ENCODE measurements at regions not wholly inside any gene's neighbourhood (a gene's known extent, or its start where the extent isn't known, plus 50 kb on each side); places are given as distances from the start of the nearest gene placed in this dataset.
"Not testable (repeated sequence)": the region's sequence is repeated elsewhere in the genome, so short reads cannot be mapped to it uniquely, and the experiment has no call there.

- TF ChIP-seq, protein P1, sequence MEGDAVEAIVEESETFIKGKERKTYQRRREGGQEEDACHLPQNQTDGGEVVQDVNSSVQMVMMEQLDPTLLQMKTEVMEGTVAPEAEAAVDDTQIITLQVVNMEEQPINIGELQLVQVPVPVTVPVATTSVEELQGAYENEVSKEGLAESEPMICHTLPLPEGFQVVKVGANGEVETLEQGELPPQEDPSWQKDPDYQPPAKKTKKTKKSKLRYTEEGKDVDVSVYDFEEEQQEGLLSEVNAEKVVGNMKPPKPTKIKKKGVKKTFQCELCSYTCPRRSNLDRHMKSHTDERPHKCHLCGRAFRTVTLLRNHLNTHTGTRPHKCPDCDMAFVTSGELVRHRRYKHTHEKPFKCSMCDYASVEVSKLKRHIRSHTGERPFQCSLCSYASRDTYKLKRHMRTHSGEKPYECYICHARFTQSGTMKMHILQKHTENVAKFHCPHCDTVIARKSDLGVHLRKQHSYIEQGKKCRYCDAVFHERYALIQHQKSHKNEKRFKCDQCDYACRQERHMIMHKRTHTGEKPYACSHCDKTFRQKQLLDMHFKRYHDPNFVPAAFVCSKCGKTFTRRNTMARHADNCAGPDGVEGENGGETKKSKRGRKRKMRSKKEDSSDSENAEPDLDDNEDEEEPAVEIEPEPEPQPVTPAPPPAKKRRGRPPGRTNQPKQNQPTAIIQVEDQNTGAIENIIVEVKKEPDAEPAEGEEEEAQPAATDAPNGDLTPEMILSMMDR (IDR thresholded peaks at IDR 0.05): no peak
- no peak for TF ChIP-seq POLR2A (IDR thresholded peaks at IDR 0.05)
- no peaks in the 10 kb centered on the region for H3K9me3 ChIP-seq
- no peak overlapping the region for H3K27ac ChIP-seq
- 63 to 65% methylated on average over 5 of the region's 5 CpGs for WGBS, 2 donors
- intact Hi-C loops (cut with DNase I; ENCODE audit: low total_unique reads): no loop called here
- H3K4me3 ChIP-seq: no peak overlapping the region
- H3K36me3 ChIP-seq (ENCODE audit: low read depth, missing control alignments): no peaks in the 10 kb centered on the region
- H3K27me3 ChIP-seq: no peaks in the 10 kb centered on the region
- no peaks in the 10 kb centered on the region for H3K4me1 ChIP-seq
- no peak for DNase-seq
These were observed 212.5 kb upstream of the IRS2 start for GRCh38 chr13:109998684-109999533.

DNA sequence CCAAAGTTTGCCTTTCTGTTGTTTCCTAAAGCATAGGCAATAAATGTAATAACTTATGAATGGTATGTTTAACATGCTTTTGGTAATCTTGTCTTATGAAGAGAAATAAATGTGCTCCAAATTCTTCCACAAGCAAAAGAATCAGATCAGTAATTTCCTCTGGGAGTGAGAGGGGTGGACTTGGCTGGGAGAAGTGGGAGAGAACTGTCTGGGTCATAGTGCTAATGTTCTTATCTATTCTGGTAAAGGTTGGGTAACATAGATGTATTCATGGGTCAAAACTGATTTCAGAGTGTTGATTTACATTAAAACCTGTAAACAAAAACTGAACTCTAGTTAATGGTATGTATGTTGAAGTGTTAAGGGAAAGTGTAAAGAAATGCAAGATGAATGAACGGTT, 211.7 kb upstream of the IRS2 start:
- H3K36me3 ChIP-seq (ENCODE audit: low read depth, missing control alignments): no peaks in the 10 kb centered on the region
- H3K4me1 ChIP-seq: no peaks in the 10 kb centered on the region
- WGBS, 2 donors: 88 to 89% methylated on average over 1 of the region's 1 CpG
- H3K27me3 ChIP-seq: no peaks in the 10 kb centered on the region
- no peak overlapping the region for H3K4me3 ChIP-seq
- no peaks in the 10 kb centered on the region for H3K9me3 ChIP-seq
- H3K27ac ChIP-seq: no peak overlapping the region
- intact Hi-C loops (cut with DNase I; ENCODE audit: low total_unique reads): no loop called here
- TF ChIP-seq, protein P1 (IDR thresholded peaks at IDR 0.05): no peak
- no peak for TF ChIP-seq POLR2A (IDR thresholded peaks at IDR 0.05)
- no peak for DNase-seq

GRCh38 chr13:109997056-109997595, 210.7 kb upstream of the IRS2 start:
- H3K27me3 ChIP-seq; intact Hi-C loops (cut with DNase I; ENCODE audit: low total_unique reads); H3K9me3 ChIP-seq; H3K36me3 ChIP-seq (ENCODE audit: low read depth, missing control alignments); H3K4me1 ChIP-seq; DNase-seq; H3K4me3 ChIP-seq; H3K27ac ChIP-seq: not testable (repeated sequence)
- WGBS, 2 donors: 91 to 95% methylated on average over 5 of the region's 5 CpGs

GRCh38 chr13:109996404-109996960, 210.1 kb upstream of the IRS2 start:
- Histone ChIP-seq H3K27ac (no peak overlapping the region), H3K4me3 (no peak overlapping the region), H3K4me1 (no peaks in the 10 kb centered on the region), H3K27me3 (no peaks in the 10 kb centered on the region), H3K9me3 (no peaks in the 10 kb centered on the region), H3K36me3 (ENCODE audit: low read depth, missing control alignments) (no peaks in the 10 kb centered on the region)
- TF ChIP-seq, protein P1 (IDR thresholded peaks at IDR 0.05): no peak
- TF ChIP-seq POLR2A (IDR thresholded peaks at IDR 0.05): no peak
- DNase-seq: no peak
- intact Hi-C loops (cut with DNase I; ENCODE audit: low total_unique reads): no loop called here
- WGBS, 2 donors: 77 to 84% methylated on average over 10 of the region's 10 CpGs

DNA sequence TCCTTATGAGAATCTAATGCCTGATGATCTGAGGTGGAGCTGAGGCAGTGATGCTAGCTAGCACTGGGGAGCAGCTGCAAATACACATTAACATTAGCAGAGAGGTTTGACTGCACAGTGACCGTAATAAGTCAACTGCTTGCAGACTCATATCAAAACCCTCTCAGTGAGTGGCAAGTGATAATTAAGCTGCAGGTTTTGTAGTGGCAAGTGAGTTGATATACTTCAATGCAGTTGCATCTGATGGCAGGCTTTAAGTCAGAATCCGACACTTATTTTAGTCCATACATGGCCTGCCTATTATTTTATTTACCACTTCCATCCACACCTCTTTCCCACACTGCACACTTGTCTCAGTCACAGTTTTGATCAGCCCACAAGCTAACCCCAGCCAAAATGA, 209.2 kb upstream of the IRS2 start:
- 92 to 98% methylated on average over 2 of the region's 2 CpGs for WGBS, 2 donors
- TF ChIP-seq, protein P1 (IDR thresholded peaks at IDR 0.05): no peak
- no peak for TF ChIP-seq POLR2A (IDR thresholded peaks at IDR 0.05)
- Histone ChIP-seq H3K36me3 (ENCODE audit: low read depth, missing control alignments) (no peaks in the 10 kb centered on the region), H3K27me3 (no peaks in the 10 kb centered on the region), H3K9me3 (no peaks in the 10 kb centered on the region), H3K27ac (no peak overlapping the region), H3K4me1 (no peaks in the 10 kb centered on the region), H3K4me3 (no peak overlapping the region)
- intact Hi-C loops (cut with DNase I; ENCODE audit: low total_unique reads): no loop called here
- DNase-seq: no peak
